ENCODE measurements at regions not wholly inside any gene's neighbourhood (a gene's known extent, or its start where the extent isn't known, plus 50 kb on each side); places are given as distances from the start of the nearest gene placed in this dataset.

DNA sequence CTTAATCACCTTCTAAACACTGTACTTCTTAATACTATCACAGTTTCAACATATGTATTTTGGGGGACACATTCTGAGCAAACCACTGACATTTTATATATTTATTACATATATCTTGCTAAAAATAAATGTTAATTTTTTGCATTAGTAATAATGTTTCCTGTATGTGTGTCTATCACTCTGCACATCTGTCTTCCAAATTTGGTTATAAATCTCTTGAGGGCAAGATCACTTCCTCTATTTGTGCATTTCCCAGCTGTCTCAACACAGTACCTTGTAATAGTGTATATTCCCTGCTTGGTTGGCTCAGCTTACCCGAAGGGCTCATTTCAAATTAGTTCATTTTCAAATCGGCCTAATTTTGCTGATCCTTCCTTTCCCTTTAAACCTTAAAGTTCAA lies 617.1 kb upstream of the GYPC start:
- TF ChIP-seq, protein P1, sequence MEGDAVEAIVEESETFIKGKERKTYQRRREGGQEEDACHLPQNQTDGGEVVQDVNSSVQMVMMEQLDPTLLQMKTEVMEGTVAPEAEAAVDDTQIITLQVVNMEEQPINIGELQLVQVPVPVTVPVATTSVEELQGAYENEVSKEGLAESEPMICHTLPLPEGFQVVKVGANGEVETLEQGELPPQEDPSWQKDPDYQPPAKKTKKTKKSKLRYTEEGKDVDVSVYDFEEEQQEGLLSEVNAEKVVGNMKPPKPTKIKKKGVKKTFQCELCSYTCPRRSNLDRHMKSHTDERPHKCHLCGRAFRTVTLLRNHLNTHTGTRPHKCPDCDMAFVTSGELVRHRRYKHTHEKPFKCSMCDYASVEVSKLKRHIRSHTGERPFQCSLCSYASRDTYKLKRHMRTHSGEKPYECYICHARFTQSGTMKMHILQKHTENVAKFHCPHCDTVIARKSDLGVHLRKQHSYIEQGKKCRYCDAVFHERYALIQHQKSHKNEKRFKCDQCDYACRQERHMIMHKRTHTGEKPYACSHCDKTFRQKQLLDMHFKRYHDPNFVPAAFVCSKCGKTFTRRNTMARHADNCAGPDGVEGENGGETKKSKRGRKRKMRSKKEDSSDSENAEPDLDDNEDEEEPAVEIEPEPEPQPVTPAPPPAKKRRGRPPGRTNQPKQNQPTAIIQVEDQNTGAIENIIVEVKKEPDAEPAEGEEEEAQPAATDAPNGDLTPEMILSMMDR (conservative IDR thresholded peaks at IDR 0.05 in 1 of 2, IDR thresholded peaks at IDR 0.05 in 1 of 2; ENCODE audit: low read depth in 1 of 2, low read length in 2 of 2), result no peak
- no peak for TF ChIP-seq EZH2 (IDR thresholded peaks at IDR 0.05; ENCODE audit: low read length, missing control alignments)

All from fibroblast of lung (primary cell).